ENCODE measurements at regions not wholly inside any gene's neighbourhood (a gene's known extent, or its start where the extent isn't known, plus 50 kb on each side); places are given as distances from the start of the nearest gene placed in this dataset.

DNA sequence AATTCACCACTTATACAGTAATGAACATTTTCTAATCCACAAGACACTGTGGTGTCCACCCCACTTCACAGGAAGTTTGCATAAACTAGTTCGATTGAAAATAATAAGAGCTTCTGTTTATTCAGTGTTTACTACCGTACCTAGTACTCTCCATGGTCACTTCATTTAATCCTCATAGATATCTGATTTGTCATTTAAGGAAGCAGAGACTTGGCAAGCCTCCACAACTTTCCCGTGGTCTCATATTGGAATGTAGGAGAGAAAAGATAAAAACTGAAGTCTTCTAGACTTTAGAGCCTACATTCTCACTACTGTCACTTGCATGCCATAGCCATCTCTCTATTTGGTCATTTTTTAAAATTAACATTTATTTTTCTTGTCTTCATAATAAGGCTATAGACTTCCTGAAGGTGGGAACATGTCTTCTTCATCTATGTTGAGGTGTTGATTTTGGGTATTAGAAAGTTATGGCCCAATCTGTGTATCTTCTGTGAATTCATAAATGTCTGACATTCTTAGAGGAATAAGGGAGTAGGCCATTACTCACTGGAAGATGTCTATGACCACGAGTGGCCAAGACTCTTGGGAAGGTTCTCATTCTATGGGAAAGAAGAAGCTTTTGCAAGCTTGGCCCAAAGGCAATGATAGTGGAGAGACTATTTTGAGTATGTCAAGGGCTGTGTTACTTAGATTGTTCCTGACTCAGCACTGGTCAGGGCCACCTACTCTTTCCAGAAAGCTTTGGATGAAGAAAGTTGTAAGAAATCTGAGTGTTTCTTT, 423.7 kb downstream of the LRIG3 start:
- TF ChIP-seq, protein P1, sequence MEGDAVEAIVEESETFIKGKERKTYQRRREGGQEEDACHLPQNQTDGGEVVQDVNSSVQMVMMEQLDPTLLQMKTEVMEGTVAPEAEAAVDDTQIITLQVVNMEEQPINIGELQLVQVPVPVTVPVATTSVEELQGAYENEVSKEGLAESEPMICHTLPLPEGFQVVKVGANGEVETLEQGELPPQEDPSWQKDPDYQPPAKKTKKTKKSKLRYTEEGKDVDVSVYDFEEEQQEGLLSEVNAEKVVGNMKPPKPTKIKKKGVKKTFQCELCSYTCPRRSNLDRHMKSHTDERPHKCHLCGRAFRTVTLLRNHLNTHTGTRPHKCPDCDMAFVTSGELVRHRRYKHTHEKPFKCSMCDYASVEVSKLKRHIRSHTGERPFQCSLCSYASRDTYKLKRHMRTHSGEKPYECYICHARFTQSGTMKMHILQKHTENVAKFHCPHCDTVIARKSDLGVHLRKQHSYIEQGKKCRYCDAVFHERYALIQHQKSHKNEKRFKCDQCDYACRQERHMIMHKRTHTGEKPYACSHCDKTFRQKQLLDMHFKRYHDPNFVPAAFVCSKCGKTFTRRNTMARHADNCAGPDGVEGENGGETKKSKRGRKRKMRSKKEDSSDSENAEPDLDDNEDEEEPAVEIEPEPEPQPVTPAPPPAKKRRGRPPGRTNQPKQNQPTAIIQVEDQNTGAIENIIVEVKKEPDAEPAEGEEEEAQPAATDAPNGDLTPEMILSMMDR (IDR thresholded peaks at IDR 0.05): no peak
- TF ChIP-seq ZFX (IDR thresholded peaks at IDR 0.05; ENCODE audit: borderline replicate concordance): no peak
